HepG2 (cell line): ENCODE measurements at regions not wholly inside any gene's neighbourhood (a gene's known extent, or its start where the extent isn't known, plus 50 kb on each side); places are given as distances from the start of the nearest gene placed in this dataset.

Source experiments
- ATAC-seq: fragments of 200-7000 bp; cut with Tn5 transposase; 3 replicates; pipeline ENCODE4 v1.9.1; 2020; ENCODE audit warnings: mild to moderate bottlenecking, moderate library complexity
- BruUV-seq: library from RNA; stranded (reverse); fragments of 400-500 nt; replicated peaks from 2 replicates; lab custom pipeline; 2021; lab: Mats Ljungman, UMichigan
- CTCF ChIA-PET: fragments of 300-600 bp; formaldehyde crosslinking; extraction: SDS; loops from one replicate; lab custom pipeline; 2021; ENCODE audit warnings: low total read pairs, inconsistent platforms, low intra/inter-chr PET ratio; lab: Yijun Ruan, JAX
- POLR2A ChIA-PET: fragments of 350-600 bp; sonication (Branson Sonifier 250); formaldehyde crosslinking; loops from one replicate; lab custom pipeline; 2020; ENCODE audit warnings: antibody characterized with exemption, inconsistent platforms; lab: Yijun Ruan, JAX
- DNase-seq: peaks from one replicate; pipeline ENCODE4 v3.0.0-alpha.2; 2015; ENCODE audit warnings: low spot score
- FAIRE-seq: peaks from 3 replicates; lab custom pipeline; 2011; peaks lifted over from hg19 to GRCh38; lab: Jason Lieb, UNC
- H2AFZ ChIP-seq: one replicate; pipeline ENCODE4 v1.6.1; 2011; ENCODE audit warnings: low read length, inconsistent platforms
- H3K27ac ChIP-seq: fragments of 300-600 bp; 3 replicates; pipeline ENCODE4 v1.8.0; 2011; ENCODE audit warnings: mixed run types, mild to moderate bottlenecking, mixed read lengths, low read length, inconsistent platforms; ENCODE audit not compliant: insufficient read depth; ENCODE audit errors: extremely low read length
- H3K27me3 ChIP-seq, 2 experiments: fragments of 200-600 bp in 1 of 2; 2 replicates in 1 of 2; 3 replicates in 1 of 2; pipeline versions ENCODE4 v1.6.0 to v1.8.0; 2011; ENCODE audit warnings: low read length in 2 of 2, mild to moderate bottlenecking in 2 of 2, moderate library complexity in 2 of 2, inconsistent platforms in 1 of 2; ENCODE audit not compliant: insufficient read depth in 2 of 2, control insufficient read depth in 1 of 2
- H3K36me3 ChIP-seq, 2 experiments: fragments of 200-600 bp in 1 of 2; replicated peaks in 1 of 2; 2 replicates in 1 of 2; 3 replicates in 1 of 2; pipeline versions ENCODE4 v1.5.1 to v1.8.0; 2011; ENCODE audit warnings: low read length in 2 of 2, inconsistent platforms in 1 of 2; ENCODE audit not compliant: insufficient read depth in 2 of 2, control insufficient read depth in 1 of 2
- H3K4me1 ChIP-seq: 2 replicates; pipeline ENCODE4 v1.5.1; 2012; ENCODE audit warnings: low read length, inconsistent platforms; ENCODE audit not compliant: insufficient read depth
- H3K4me2 ChIP-seq: 2 replicates; pipeline ENCODE4 v1.6.0; 2011; ENCODE audit warnings: low read depth, low read length, inconsistent platforms
- H3K4me3 ChIP-seq, 3 experiments: fragments of 200-600 bp in 1 of 3; sonication (generic), shearing (Covaris generic) in 1 of 3; replicated peaks in 1 of 3; 2 replicates each; pipeline ENCODE4 v1.5.1; 2011 to 2016; ENCODE audit warnings: low read length in 3 of 3, inconsistent platforms in 2 of 3, low read depth in 2 of 3, mild to moderate bottlenecking in 2 of 3, control low read depth in 1 of 3, mixed read lengths in 1 of 3; ENCODE audit not compliant: insufficient read depth in 1 of 3
- H3K79me2 ChIP-seq: one replicate; pipeline ENCODE4 v1.6.1; 2011; ENCODE audit warnings: low read length, inconsistent platforms; ENCODE audit not compliant: insufficient read depth
- H3K9ac ChIP-seq: 2 replicates; pipeline ENCODE4 v1.6.0; 2011; ENCODE audit warnings: mild to moderate bottlenecking, low read depth, low read length, inconsistent platforms; ENCODE audit not compliant: insufficient read depth
- H3K9me3 ChIP-seq: 2 replicates; pipeline ENCODE4 v1.5.1; 2012; ENCODE audit warnings: mild to moderate bottlenecking, low read length
- H4K20me1 ChIP-seq: 2 replicates; pipeline ENCODE4 v1.6.0; 2011; ENCODE audit warnings: inconsistent platforms, mild to moderate bottlenecking, low read length, moderate library complexity; ENCODE audit not compliant: insufficient read depth
- HNF4A ChIP-seq: sonication (generic); formaldehyde crosslinking; IDR thresholded peaks from 2 replicates; pipeline ENCODE4 v1.4.0; 2020; ENCODE audit warnings: missing genetic modification reagents
- IKZF1 ChIP-seq: fragments of 450-650 bp; IDR thresholded peaks from 2 replicates; pipeline ENCODE4 v1.7.1; 2016
- MIER3 ChIP-seq: IDR thresholded peaks from 2 replicates; pipeline ENCODE4 v1.6.1; 2016; ENCODE audit warnings: missing compliant biosample characterization, borderline replicate concordance
- NRL ChIP-seq: sonication (generic); formaldehyde crosslinking; IDR thresholded peaks from 2 replicates; pipeline ENCODE4 v1.5.0; 2020; ENCODE audit warnings: missing genetic modification reagents, mild to moderate bottlenecking, moderate library complexity, borderline replicate concordance
- ZNF709 ChIP-seq: sonication (generic); formaldehyde crosslinking; IDR thresholded peaks from 2 replicates; pipeline ENCODE4 v1.5.0; 2020; ENCODE audit warnings: mild to moderate bottlenecking, missing genetic modification reagents
- WGBS: methylation state at CpG from one replicate; pipeline ENCODE4 v1.1.6; 2017; ENCODE audit warnings: low lambda C conversion rate; 5-methylcytosine and 5-hydroxymethylcytosine counted together
- in situ Hi-C: cut with HindIII; loops from 2 replicates; pipeline ENCODE4 v1.10.0; 2017; ENCODE audit warnings: low pct_unique_long_range_greater_than_20kb; ENCODE audit not compliant: extremely low pct_ligation_motif_present
- intact Hi-C: fragments of 100-400 bp; cut with micrococcal nuclease; formaldehyde crosslinking; loops from one replicate; pipeline ENCODE4 v1.10.0; 2022; ENCODE audit not compliant: unreplicated experiment
- TF ChIP-seq, protein P1 (sequence below): sonication (generic); formaldehyde crosslinking; conservative IDR thresholded peaks from 2 replicates; pipeline ENCODE4 v1.8.0; 2022; ENCODE audit warnings: missing genetic modification reagents
- TF ChIP-seq, protein P2 (sequence below): sonication (generic); formaldehyde crosslinking; IDR thresholded peaks from 2 replicates; pipeline ENCODE4 v1.4.0; 2020; ENCODE audit warnings: missing genetic modification reagents

DNA sequence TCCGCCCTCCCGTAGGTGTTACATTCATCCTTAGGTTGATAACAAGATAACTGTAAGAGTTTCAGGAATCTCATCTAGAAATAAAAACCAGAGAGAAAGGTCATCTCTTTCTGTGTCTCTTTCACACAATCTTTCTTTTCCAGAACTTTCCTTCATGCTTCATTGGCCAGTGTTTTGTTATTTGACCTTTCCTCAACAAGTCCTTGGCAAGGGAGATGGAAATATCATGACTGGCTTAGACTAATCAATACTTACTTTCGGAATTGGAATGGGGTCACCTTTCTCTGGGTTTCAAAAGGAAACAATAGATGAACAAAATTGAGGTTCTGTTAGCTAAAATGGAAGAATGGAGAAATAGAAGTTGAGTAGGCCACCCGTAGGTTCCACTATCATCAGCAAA is 72.9 kb upstream of the PPP2R5A start:
- Histone ChIP-seq H3K79me2 (no peaks in the 10 kb centered on the region), H2AFZ (no peak overlapping the region), H3K9me3 (no peaks in the 10 kb centered on the region), H3K36me3 (no peaks in the 10 kb centered on the region), H3K27ac (no peak overlapping the region), H3K4me2 (no peak overlapping the region), H3K27me3 (peaks cover 0 to 1% of the 10 kb centered on the region in 2 experiments; a peak in 3 of 5 replicates), H3K4me1 (peaks cover 12% of the 10 kb centered on the region; the same call in 1 of the 2 replicates), H3K9ac (no peak overlapping the region), H4K20me1 (no peaks in the 10 kb centered on the region), H3K4me3 (no peak overlapping the region)
- intact Hi-C loops (no loop called here), in situ Hi-C loops (no loop called here)
- DNase-seq, result no peak
- no peak for ATAC-seq
- TF ChIP-seq, protein P1, sequence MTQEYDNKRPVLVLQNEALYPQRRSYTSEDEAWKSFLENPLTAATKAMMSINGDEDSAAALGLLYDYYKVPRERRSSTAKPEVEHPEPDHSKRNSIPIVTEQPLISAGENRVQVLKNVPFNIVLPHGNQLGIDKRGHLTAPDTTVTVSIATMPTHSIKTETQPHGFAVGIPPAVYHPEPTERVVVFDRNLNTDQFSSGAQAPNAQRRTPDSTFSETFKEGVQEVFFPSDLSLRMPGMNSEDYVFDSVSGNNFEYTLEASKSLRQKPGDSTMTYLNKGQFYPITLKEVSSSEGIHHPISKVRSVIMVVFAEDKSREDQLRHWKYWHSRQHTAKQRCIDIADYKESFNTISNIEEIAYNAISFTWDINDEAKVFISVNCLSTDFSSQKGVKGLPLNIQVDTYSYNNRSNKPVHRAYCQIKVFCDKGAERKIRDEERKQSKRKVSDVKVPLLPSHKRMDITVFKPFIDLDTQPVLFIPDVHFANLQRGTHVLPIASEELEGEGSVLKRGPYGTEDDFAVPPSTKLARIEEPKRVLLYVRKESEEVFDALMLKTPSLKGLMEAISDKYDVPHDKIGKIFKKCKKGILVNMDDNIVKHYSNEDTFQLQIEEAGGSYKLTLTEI (CRISPR knock-in tag), result no peak
- TF ChIP-seq IKZF1 (no peak), NRL (CRISPR knock-in tag) (no peak), HNF4A (CRISPR knock-in tag) (no peak), MIER3 (CRISPR knock-in tag) (no peak), ZNF709 (CRISPR knock-in tag) (no peak)
- TF ChIP-seq, protein P2, sequence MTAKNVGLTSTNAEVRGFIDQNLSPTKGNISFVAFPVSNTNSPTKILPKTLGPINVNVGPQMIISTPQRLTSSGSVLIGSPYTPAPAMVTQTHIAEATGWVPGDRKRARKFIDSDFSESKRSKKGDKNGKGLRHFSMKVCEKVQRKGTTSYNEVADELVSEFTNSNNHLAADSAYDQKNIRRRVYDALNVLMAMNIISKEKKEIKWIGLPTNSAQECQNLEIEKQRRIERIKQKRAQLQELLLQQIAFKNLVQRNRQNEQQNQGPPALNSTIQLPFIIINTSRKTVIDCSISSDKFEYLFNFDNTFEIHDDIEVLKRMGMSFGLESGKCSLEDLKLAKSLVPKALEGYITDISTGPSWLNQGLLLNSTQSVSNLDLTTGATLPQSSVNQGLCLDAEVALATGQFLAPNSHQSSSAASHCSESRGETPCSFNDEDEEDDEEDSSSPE (CRISPR knock-in tag), result no peak
- CTCF ChIA-PET, result no interaction called here
- no TSS peak for BruUV-seq
- POLR2A ChIA-PET, result no interaction called here
- no peak for FAIRE-seq
- WGBS, result 70% methylated on average over 4 of the region's 4 CpGs
